HG03432 (cell line): ENCODE measurements at regions not wholly inside any gene's neighbourhood (a gene's known extent, or its start where the extent isn't known, plus 50 kb on each side); places are given as distances from the start of the nearest gene placed in this dataset.
"Not testable (repeated sequence)": the region's sequence is repeated elsewhere in the genome, so short reads cannot be mapped to it uniquely, and the experiment has no call there.

Experiments used
- ATAC-seq: cut with Tn5 transposase; IDR thresholded peaks from one replicate; pipeline ENCODE4 v1.9.1; 2021; ENCODE audit warnings: mild to moderate bottlenecking, moderate library complexity; ENCODE audit not compliant: unreplicated experiment

GRCh38 chr15:62218841-62219240 is 53.8 kb upstream of the C2CD4B start:
- ATAC-seq = no peak

DNA sequence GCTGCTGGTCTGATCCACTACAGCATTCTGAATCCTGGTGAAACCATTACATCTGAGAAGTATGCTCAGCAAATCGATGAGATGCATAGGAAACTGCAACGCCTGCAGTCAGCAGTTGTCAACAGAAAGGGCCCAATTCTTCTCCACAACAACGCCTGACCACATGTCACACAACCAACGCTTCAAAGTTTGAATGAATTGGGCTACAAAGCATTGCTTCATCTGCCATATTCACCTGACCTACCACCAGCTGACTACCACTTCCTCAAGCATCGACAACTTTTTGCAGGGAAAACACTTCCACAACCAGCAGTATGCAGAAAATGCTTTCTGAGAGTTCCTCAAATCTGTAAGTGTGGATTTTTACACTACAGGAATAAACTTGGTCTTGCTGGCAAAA is 54.7 kb upstream of the C2CD4B start:
- ATAC-seq = no peak

DNA sequence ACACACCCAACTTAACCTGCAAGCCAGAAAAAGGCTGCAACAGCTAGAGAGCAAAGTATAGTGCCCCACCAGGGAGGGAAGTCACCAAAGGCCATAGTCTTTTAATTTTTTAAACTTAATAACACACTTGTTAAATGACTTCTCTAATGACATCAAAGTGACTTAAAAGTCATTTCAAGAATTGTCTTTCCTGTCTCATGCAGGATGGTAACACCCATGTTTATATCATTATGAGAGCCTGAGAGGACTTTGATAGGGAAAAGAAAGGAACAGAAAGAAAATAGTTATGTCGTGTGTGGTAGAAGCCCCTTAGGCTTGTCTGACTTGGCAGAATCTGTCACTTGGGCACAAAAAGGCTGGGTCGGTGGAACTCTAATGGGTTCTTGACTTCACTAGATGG is 57.9 kb upstream of the C2CD4B start:
- no peak for ATAC-seq

DNA sequence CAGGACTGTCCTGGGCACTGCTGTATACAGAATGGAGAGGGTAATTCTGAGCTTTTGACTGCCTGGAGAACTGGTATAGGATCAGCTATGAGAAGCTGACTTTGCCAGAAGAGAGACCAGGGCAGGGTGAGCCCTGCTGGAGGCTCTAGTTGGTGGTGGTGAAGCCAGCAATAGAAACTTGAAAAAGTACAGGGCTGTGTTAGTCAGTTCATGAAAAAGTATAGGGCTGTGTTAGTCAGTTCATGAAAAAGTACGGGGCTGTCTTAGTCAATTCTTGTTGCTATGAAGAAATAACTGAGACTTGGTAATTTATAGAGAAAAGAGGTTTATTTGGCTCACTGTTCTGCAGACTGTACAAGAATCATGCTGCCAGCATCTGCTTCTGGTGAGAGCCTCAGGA is 63.5 kb upstream of the C2CD4B start:
- ATAC-seq = no peak

DNA sequence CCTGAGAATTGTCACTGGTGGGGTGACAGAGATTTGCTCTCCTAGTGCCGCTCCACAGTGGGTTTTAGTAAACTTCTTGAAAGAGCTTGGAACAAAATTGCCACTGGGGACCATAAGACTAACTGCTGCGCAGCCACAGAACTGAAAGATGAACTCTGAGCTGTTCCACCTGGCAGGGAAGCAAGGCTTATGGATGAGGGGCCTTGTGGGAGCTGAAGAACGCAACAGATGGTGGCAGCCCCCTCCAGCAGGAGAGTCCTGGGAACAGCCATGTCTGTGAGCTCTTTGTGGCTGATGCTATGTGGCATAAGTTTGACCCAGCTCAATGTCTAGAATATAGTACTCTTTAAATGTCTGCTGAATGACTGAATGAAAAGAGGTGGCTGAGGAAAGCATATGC is 66.8 kb upstream of the C2CD4B start:
- no peak for ATAC-seq

- ATAC-seq = no peak
Measured at GRCh38 chr15:62240121-62241096, 75.3 kb upstream of the C2CD4B start.

DNA sequence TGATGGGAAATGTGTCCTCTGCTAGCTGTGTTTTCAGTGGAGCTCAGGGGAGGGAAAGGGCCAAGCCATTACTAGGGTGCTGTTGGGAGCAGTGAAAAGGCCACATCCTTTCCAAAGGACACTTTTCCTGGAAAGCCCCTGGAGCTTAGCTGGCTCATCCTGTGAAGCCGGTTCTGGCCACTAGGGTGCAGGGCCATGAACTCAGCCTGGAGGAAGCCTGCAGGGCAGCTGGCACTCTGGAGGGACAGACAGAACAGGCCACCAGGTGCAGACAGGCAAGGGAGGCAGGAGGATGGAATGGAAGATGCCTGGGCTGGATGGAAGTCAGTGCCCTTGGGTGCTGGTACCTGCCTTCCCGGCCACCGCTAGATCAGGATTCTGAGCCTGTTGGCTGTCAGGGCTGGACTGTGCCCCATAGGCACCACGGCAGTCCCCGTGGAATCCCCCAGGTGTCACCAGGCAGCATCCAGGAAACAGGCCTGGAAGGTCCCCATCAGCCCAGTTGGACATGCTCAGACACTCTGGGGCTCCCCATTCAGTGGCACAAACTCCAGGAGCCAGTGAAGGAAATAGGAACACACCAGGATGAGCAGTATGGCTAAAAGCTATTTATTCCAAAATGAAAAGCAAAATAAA is 76.2 kb upstream of the C2CD4B start:
- ATAC-seq = no peak

DNA sequence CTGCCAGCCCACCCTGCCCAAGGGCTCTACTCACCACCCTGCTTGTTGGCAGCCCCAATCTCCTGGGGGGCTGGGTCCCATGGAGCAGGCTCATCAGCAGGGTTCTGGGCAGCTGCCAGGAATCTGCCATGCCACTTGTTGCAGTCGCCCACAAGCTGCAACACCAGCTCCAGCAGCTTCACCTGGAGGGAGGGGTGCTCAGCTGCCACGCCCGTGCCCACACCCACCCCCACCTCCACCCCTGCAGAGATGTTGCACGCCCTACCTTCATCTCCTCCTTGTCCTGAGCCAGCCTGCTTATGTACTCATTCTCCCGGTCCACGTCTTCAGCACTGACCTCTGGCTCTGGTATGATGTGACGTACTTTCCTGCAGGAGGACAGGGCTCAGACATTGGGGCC is 77.9 kb upstream of the C2CD4B start:
- ATAC-seq = no peak

DNA sequence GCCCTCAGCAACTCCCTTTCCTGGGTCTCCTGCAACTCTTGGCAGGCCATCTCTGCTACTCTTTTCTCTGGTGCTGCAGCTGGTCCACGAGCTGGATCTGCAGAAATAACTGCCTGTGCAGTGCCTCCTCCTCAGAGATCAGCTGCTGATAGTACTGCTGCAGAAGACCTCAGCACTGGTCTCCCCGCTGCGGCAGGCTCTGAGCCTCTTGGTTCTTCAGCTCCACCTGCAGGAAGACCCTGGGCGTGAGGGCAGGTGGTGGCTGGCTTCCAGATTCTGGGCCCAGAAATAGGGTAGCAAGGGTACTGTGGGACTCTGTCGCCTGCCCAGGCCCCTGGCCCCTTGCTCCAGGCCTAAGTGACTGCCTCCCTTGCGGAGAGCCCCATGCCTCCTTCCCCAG is 79.7 kb upstream of the C2CD4B start:
- no peak for ATAC-seq

DNA sequence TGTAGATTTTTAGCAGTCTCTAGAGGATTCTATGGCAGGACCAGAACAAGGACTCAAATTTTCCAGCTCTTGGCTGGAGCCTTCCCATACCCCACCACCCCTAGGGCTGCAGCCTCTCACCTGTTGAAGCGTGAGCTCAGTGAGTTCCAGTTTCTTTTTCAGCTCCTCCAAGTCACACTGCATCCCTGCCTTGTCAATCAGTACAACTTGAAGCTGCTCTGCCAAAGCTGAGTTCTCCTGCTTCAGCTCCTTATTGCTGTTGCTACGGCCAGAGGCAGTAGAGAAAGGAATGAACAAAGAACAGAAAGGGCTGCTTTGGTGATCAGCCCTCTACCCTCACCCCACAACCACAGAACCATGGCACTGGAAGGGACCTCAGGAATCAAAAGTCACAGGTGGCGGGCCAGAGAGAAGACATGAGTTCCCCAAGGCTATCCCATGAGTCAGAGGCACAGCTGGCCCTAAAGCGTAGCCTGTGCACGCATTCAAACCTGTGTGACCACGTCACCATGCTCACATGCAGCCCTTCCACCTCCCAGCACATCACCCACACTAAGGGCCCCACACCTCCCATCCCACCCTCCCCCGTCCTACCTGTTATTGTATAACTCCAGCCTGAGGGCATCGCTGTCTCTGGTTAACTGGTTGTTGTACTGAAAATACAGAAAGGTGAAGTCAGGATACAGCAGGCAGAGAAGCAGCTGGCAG is 83.3 kb upstream of the C2CD4B start:
- no peak for ATAC-seq

- ATAC-seq = no peak
Measured at GRCh38 chr15:62249501-62249900, 84.4 kb upstream of the C2CD4B start.

DNA sequence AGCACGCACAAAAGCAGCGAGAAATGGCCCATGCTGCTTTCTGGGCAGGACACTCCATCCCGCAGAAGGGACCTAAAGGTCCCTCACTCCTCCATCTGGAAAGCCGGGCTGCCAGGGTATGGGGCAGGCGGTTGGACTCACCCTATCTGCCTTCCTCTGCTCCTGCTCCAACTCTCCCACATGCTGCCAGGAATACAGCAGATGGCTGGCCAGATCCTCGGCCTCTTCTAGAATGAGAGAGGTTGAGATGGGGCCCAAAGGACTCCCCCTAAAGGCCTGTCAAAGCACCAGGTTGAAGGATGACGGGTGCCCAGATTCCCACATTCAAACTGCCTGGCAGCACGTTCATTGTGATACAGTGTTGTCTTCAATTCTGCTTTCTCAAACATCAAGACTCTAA is 85.1 kb upstream of the C2CD4B start:
- ATAC-seq = no peak

DNA sequence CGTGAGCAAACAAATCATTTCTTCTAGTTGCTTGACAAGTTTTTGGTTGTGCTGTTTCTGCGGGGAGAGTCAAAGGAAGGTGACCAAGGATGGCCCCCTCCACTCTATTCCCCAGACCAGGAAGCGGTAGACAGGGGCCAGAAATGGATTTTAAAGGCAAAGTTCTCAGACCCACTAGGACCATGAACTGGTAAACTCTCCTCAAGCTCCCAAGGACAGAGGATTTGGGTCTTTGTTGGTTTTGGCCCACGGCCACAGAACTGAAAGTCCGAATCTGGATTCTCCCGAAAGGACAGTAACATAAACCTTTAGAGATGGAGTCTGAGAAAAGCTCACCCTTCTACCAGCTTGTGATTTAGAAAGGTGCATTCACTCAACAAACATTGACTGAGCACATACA is 85.9 kb upstream of the C2CD4B start:
- no peak for ATAC-seq

DNA sequence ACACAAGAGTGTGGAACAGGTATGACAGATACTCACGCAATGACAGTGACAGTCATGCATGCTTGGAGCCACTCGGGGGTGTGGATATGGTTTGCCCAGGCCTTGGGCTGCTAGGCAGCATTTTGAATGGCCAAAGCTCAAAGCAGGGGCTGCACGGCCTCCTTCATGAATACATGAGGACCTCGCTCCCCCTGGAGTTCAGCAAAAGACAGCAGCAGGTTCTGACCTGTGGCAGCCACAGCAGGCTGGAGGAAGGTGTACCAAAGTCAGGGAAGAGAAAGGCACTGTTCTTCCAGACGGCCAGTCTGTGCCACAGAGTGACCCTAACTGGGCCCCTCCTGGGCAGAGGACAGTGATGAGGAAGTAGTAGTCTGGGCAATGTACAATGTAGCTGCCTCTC is 88.2 kb upstream of the C2CD4B start:
- no peak for ATAC-seq

- no peak for ATAC-seq
Measured at GRCh38 chr15:62254137-62254934, 89.3 kb upstream of the C2CD4B start.

- not testable (repeated sequence) for ATAC-seq
Measured at GRCh38 chr15:62256430-62256829, 91.3 kb upstream of the C2CD4B start.

DNA sequence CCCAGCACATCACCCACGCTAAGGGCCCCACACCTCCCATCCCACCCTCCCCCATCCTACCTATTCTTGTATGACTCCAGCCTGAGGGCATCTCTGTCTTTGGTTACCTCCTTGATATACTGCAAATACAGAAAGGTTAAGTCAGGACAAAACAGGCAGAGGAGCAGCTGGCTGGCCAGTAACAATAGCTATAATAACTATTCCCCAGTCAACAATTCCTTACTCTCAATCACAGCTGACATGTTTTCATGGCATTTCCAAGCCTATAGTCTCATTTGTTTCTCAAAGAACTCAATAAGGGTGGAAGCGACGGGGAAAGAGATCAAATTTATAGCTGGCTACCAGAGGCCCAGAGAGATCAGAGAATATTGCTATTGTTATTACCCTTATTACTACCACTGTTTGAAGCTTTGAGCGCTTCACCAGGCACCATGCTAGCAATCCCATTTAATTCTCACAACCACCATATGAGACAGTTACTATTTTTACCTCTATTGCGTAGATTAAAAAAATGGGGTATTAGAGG is 93.0 kb upstream of the C2CD4B start:
- ATAC-seq = no peak

- ATAC-seq = no peak
Measured at GRCh38 chr15:62262305-62262941, 97.3 kb upstream of the C2CD4B start.

DNA sequence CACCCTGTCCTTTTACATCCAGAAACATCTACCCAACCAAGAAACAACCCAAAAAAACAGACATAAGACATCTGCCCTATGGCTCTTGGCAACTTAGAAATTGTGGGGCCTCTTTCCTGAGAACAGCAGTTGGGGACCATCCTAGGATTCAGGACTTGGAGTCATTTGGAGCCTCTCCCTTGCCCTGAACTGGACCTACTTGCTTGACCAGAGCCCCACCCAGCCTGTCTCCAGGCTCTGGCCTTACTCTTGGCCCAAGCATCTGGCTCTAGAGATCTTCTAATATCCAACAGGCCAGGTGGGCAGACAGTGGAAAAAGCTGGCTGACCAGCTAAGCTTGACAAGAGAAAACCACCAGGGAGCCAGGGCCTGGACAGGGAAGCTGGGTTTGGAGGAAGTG is 99.1 kb upstream of the C2CD4B start:
- no peak for ATAC-seq

DNA sequence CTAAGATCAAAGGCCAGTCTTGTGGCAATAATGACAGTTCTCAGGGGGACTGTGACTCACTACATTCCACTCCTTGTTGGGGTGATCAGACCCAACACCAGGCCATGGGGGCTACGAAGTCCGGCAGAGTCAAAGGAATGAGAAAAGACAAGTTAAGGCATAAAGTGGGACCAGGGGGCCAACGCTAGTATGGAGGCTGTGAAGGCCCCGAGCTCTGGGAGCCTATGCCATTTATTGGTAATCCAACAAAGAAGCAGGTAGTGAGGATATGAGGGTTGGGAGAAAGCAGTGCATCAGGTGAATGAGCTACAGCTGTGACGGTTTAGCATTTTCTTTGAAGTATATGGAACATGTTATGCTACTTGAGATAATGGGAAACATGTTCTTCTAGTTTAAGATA is 104.4 kb upstream of the C2CD4B start:
- ATAC-seq = no peak
